ENCODE measurements at regions not wholly inside any gene's neighbourhood (a gene's known extent, or its start where the extent isn't known, plus 50 kb on each side); places are given as distances from the start of the nearest gene placed in this dataset.

DNA sequence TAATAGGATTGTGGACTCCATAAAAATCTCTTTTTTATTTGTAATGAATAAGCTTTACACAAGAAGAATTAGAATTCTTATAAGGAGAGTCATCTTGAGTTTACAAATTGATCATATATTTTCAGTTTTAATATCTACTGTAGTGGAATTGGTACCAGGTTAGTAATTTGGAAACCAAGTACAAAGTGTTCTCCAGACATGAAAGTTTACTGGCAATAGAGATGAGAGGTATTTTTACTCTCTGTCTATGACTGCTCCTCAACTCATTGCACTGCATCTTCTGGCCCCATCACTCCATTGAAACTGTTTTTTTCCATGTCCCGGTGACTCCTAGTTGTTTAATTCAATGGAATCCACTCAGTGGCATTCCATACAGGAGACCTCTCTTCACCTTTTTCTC, 164.5 kb upstream of the SMIM30 start:
- dilution Hi-C loops (cut with HindIII; ENCODE audit: low sequenced_read_pairs, unreplicated experiment) (no loop called here), in situ Hi-C loops (cut with MboI; ENCODE audit: low sequenced_read_pairs) (loop anchor here (25.0 kb wide), 1 partner anchor 271 kb away; no protein-coding TSS in a partner anchor), intact Hi-C loops (cut with micrococcal nuclease) (loop anchor here (10.0 kb wide), 2 partner anchors 348 to 422 kb away; a partner anchor contains a TSS)
- DNase-seq, result no peak
- Histone ChIP-seq H4K91ac (ENCODE audit: insufficient read depth, low read depth, low read length) (peak overlapping the region; percentile 46; the same call in 1 of the 2 replicates), H3K9ac (ENCODE audit: low read depth, low read length) (no peak overlapping the region), H3K4me2 (ENCODE audit: low read depth, low read length) (no peak overlapping the region), H3K4me3 (ENCODE audit: insufficient read depth, low read depth, low read length) (no peak overlapping the region), H3K27ac (ENCODE audit: insufficient read depth, low read length) (no peak overlapping the region), H2BK15ac (ENCODE audit: low read depth, low read length) (no peak overlapping the region), H2BK20ac (ENCODE audit: low read depth, low read length) (peak overlapping the region; percentile 63), H3K14ac (replicated peaks; ENCODE audit: low read depth, low read length) (0 out of 2 replicates have a peak overlapping the region, but pooled peaks have one; percentile 5), H3K9me3 (ENCODE audit: control insufficient read depth, insufficient read depth, low read length) (no peaks in the 10 kb centered on the region), H2AK5ac (ENCODE audit: low read depth, low read length) (no peak overlapping the region), H3K4ac (ENCODE audit: low read depth, low read length) (0 out of 2 replicates have a peak overlapping the region, but pooled peaks have one; percentile 16), H3K36me3 (ENCODE audit: control insufficient read depth, insufficient read depth, low read length) (no peaks in the 10 kb centered on the region), H2BK120ac (ENCODE audit: low read depth, low read length) (peak overlapping the region; percentile 53), H2AK9ac (replicated peaks; ENCODE audit: low read depth, low read length, poor library complexity) (no peak overlapping the region), H2BK5ac (ENCODE audit: low read depth, low read length, poor library complexity, severe bottlenecking) (no peak overlapping the region), H3K79me1 (ENCODE audit: low read depth in 1 of 2, low read length in 2 of 2) (no peaks in the 10 kb centered on the region), H4K20me1 (ENCODE audit: insufficient read depth, low read length) (no peaks in the 10 kb centered on the region), H2AFZ (replicated peaks; ENCODE audit: low read length, poor library complexity) (no peak overlapping the region), H3K23ac (ENCODE audit: low read depth, low read length) (no peak overlapping the region), H3K4me1 (ENCODE audit: control insufficient read depth, insufficient read depth, low read length) (peaks cover 1% of the 10 kb centered on the region; the same call in 1 of the 2 replicates), H3K56ac (ENCODE audit: extremely low read depth, insufficient read depth, low read length) (no peak overlapping the region), H3K9me1 (ENCODE audit: insufficient read depth, low read length) (no peaks in the 10 kb centered on the region), H3K27me3 (ENCODE audit: control insufficient read depth, insufficient read depth, low read length) (no peaks in the 10 kb centered on the region), H4K5ac (ENCODE audit: low read depth, low read length) (peak overlapping the region; percentile 42; the same call in 1 of the 2 replicates), H4K8ac (ENCODE audit: low read depth in 2 of 2, low read length in 2 of 2) (no peak overlapping the region), H3K18ac (ENCODE audit: low read depth, low read length) (peak overlapping the region; percentile 62; the same call in 1 of the 2 replicates)
- TF ChIP-seq RCOR1 (IDR thresholded peaks at IDR 0.05; ENCODE audit: insufficient replicate concordance, low read length) (no peak), FOS (IDR thresholded peaks at IDR 0.05; ENCODE audit: low read depth, low read length) (no peak), RAD21 (IDR thresholded peaks at IDR 0.05; ENCODE audit: low read length) (no peak), RFX5 (IDR thresholded peaks at IDR 0.05; ENCODE audit: low read depth, low read length) (no peak), MXI1 (IDR thresholded peaks at IDR 0.05; ENCODE audit: borderline replicate concordance, low read depth, low read length) (no peak), POLR2A (IDR thresholded peaks at IDR 0.05; ENCODE audit: low read depth, low read length) (no peak), NFE2L2 (IDR thresholded peaks at IDR 0.05; ENCODE audit: low read depth, low read length) (no peak), USF2 (IDR thresholded peaks at IDR 0.05; ENCODE audit: low read depth, low read length) (no peak), CEBPB (IDR thresholded peaks at IDR 0.05; ENCODE audit: low read depth, low read length) (no peak), SMC3 (IDR thresholded peaks at IDR 0.05; ENCODE audit: low read depth, low read length) (no peak), CHD1 (IDR thresholded peaks at IDR 0.05; ENCODE audit: low read depth, low read length) (no peak), MAZ (IDR thresholded peaks at IDR 0.05; ENCODE audit: borderline replicate concordance, low read depth, low read length) (no peak), MAFK (IDR thresholded peaks at IDR 0.05; ENCODE audit: low read depth, low read length) (no peak), BHLHE40 (IDR thresholded peaks at IDR 0.05; ENCODE audit: low read depth, low read length) (no peak), ELK1 (IDR thresholded peaks at IDR 0.05; ENCODE audit: borderline replicate concordance, low read depth, low read length) (no peak)
- TF ChIP-seq, protein P1, sequence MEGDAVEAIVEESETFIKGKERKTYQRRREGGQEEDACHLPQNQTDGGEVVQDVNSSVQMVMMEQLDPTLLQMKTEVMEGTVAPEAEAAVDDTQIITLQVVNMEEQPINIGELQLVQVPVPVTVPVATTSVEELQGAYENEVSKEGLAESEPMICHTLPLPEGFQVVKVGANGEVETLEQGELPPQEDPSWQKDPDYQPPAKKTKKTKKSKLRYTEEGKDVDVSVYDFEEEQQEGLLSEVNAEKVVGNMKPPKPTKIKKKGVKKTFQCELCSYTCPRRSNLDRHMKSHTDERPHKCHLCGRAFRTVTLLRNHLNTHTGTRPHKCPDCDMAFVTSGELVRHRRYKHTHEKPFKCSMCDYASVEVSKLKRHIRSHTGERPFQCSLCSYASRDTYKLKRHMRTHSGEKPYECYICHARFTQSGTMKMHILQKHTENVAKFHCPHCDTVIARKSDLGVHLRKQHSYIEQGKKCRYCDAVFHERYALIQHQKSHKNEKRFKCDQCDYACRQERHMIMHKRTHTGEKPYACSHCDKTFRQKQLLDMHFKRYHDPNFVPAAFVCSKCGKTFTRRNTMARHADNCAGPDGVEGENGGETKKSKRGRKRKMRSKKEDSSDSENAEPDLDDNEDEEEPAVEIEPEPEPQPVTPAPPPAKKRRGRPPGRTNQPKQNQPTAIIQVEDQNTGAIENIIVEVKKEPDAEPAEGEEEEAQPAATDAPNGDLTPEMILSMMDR (conservative IDR thresholded peaks at IDR 0.05; ENCODE audit: low read depth, low read length), result no peak
- ChIA-PET CTCF (no interaction called here), POLR2A (ENCODE audit: unreplicated experiment) (no interaction called here)
- BruUV-seq (replicated peaks), result no TSS peak
- ATAC-seq (ENCODE audit: low read depth), result no peak
- WGBS, 2 experiments (ENCODE audit: extremely low coverage in 2 of 2, insufficient read length in 1 of 2), result no CpG with 5 or more reads among the region's 1 CpG

Measured in IMR-90 (cell line).